ENCODE measurements at regions not wholly inside any gene's neighbourhood (a gene's known extent, or its start where the extent isn't known, plus 50 kb on each side); places are given as distances from the start of the nearest gene placed in this dataset.

GRCh38 chr1:229205854-229206253, 65.1 kb upstream of the RAB4A start:
- no peaks in the 10 kb centered on the region for H3K36me3 ChIP-seq
- WGBS, 2 donors = 61 to 62% methylated on average over 8 of the region's 8 CpGs
- intact Hi-C loops (cut with DNase I) = no loop called here
- H3K27me3 ChIP-seq = no peaks in the 10 kb centered on the region
- DNase-seq = peak; percentile 49 to 61
- H3K27ac ChIP-seq = peak overlapping the region; percentile 89 to 99 (median 90)
- TF ChIP-seq, protein P1, sequence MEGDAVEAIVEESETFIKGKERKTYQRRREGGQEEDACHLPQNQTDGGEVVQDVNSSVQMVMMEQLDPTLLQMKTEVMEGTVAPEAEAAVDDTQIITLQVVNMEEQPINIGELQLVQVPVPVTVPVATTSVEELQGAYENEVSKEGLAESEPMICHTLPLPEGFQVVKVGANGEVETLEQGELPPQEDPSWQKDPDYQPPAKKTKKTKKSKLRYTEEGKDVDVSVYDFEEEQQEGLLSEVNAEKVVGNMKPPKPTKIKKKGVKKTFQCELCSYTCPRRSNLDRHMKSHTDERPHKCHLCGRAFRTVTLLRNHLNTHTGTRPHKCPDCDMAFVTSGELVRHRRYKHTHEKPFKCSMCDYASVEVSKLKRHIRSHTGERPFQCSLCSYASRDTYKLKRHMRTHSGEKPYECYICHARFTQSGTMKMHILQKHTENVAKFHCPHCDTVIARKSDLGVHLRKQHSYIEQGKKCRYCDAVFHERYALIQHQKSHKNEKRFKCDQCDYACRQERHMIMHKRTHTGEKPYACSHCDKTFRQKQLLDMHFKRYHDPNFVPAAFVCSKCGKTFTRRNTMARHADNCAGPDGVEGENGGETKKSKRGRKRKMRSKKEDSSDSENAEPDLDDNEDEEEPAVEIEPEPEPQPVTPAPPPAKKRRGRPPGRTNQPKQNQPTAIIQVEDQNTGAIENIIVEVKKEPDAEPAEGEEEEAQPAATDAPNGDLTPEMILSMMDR (IDR thresholded peaks at IDR 0.05) = no peak
- no peak for TF ChIP-seq POLR2A (IDR thresholded peaks at IDR 0.05)
- H3K9me3 ChIP-seq = no peaks in the 10 kb centered on the region
- peaks cover 36 to 39% of the 10 kb centered on the region in 2 donors for H3K4me1 ChIP-seq
- H3K4me3 ChIP-seq (replicated peaks in 1 of 3) = no peak overlapping the region

- no peak for DNase-seq
- Histone ChIP-seq H3K4me1 (peaks cover 36 to 39% of the 10 kb centered on the region in 2 donors), H3K27ac (peak overlapping the region in 1 of 3 donors; percentile 72), H3K4me3 (replicated peaks in 1 of 3) (no peak overlapping the region), H3K9me3 (no peaks in the 10 kb centered on the region), H3K36me3 (no peaks in the 10 kb centered on the region), H3K27me3 (no peaks in the 10 kb centered on the region)
- intact Hi-C loops (cut with DNase I) = no loop called here
- TF ChIP-seq, protein P1 (IDR thresholded peaks at IDR 0.05) = no peak
- WGBS, 2 donors = 88 to 92% methylated on average over 3 of the region's 3 CpGs
These were observed 63.0 kb upstream of the RAB4A start for GRCh38 chr1:229207916-229208315.

DNA sequence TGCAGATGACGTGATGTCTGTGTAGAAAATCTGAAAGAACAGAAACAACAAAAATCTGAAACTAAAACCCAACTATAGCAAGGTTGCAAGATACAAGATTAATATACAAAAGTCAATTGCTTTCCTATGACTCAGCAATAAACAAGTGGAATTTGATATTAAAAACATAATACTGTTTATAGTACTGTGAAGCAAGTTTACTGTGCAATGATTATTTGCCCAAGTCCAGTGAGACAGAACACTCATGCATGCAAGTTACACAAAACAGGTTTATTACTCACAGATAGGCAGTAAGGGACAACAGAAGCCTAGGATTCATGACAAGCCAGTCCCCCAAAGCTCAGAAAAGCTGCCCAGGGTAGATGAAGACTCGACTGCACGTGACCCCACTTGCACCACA, 62.4 kb upstream of the RAB4A start:
- DNase-seq = no peak
- no peaks in the 10 kb centered on the region for H3K36me3 ChIP-seq
- peak overlapping the region in 2 of 3 donors; percentile 55 to 72 for H3K27ac ChIP-seq
- H3K27me3 ChIP-seq = no peaks in the 10 kb centered on the region
- no peaks in the 10 kb centered on the region for H3K9me3 ChIP-seq
- WGBS, 2 donors = 80 to 92% methylated on average over 3 of the region's 3 CpGs
- TF ChIP-seq, protein P1 (IDR thresholded peaks at IDR 0.05) = no peak
- TF ChIP-seq POLR2A (IDR thresholded peaks at IDR 0.05) = no peak
- H3K4me1 ChIP-seq = peaks cover 36 to 39% of the 10 kb centered on the region in 2 donors
- intact Hi-C loops (cut with DNase I) = no loop called here
- no peak overlapping the region for H3K4me3 ChIP-seq (replicated peaks in 1 of 3)

- H3K27ac ChIP-seq = peak overlapping the region in 1 of 3 donors; percentile 72
- H3K27me3 ChIP-seq = no peaks in the 10 kb centered on the region
- no peak for DNase-seq
- TF ChIP-seq POLR2A (IDR thresholded peaks at IDR 0.05) = no peak
- TF ChIP-seq, protein P1 (IDR thresholded peaks at IDR 0.05) = no peak
- 82 to 93% methylated on average over 4 of the region's 4 CpGs for WGBS, 2 donors
- intact Hi-C loops (cut with DNase I) = no loop called here
- H3K4me1 ChIP-seq = peaks cover 32 to 36% of the 10 kb centered on the region in 2 donors
- no peaks in the 10 kb centered on the region for H3K9me3 ChIP-seq
- H3K36me3 ChIP-seq = no peaks in the 10 kb centered on the region
- H3K4me3 ChIP-seq (replicated peaks in 1 of 3) = no peak overlapping the region
These were observed 61.5 kb upstream of the RAB4A start for GRCh38 chr1:229209386-229209785.

DNA sequence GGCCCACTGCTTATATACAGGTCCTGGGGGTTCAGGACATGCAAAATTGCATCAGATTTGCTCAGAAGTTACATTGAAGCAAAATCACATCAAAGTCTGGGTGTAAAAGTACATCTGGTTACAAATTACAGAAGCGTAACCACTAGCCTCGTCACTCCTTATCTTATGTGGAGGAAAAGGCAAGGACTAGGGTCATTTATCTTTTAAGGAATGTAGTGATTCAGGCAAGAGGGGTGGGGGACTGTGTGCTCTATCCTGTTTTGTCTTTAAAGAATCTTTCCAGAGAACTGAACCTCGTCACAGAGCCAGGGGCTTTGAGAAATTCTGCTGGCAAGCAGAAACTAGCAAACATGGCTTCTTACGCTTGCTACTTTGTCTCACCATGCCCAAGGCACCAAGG, 61.1 kb upstream of the RAB4A start:
- intact Hi-C loops (cut with DNase I) = no loop called here

More for the DNA sequence above, 61.1 kb upstream of the RAB4A start:
- H3K27me3 ChIP-seq = no peaks in the 10 kb centered on the region
- no peaks in the 10 kb centered on the region for H3K9me3 ChIP-seq
- DNase-seq = no peak
- no peak for TF ChIP-seq POLR2A (IDR thresholded peaks at IDR 0.05)
- TF ChIP-seq, protein P1 (IDR thresholded peaks at IDR 0.05) = no peak
- peaks cover 28 to 31% of the 10 kb centered on the region in 2 donors for H3K4me1 ChIP-seq
- peak overlapping the region in 1 of 3 donors; percentile 72 for H3K27ac ChIP-seq
- no peaks in the 10 kb centered on the region for H3K36me3 ChIP-seq
- WGBS, 2 donors = 88 to 89% methylated on average over 4 of the region's 4 CpGs
- H3K4me3 ChIP-seq (replicated peaks in 1 of 3) = no peak overlapping the region
